ENCODE measurements at regions not wholly inside any gene's neighbourhood (a gene's known extent, or its start where the extent isn't known, plus 50 kb on each side); places are given as distances from the start of the nearest gene placed in this dataset.
"Not testable (repeated sequence)": the region's sequence is repeated elsewhere in the genome, so short reads cannot be mapped to it uniquely, and the experiment has no call there.

DNA sequence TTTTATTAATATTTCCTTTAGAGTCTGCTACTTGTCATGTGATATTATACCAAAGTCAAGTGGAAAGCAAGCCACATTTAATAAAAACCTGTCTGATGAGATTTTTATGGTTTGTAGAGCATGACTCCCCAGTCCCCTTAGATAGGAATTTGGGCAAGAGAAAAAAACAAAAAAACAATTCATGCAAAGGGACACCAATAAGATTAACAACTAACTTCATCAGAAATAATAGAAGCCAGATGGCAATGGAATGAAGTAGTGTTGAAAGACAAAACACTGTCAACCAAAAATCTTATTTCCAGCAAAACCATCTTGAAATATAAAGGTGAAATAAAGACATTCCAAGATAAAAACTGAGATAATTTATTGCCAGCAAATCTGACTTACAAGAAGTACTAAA lies 228.8 kb upstream of the SGCG start:
- TF ChIP-seq, protein P1, sequence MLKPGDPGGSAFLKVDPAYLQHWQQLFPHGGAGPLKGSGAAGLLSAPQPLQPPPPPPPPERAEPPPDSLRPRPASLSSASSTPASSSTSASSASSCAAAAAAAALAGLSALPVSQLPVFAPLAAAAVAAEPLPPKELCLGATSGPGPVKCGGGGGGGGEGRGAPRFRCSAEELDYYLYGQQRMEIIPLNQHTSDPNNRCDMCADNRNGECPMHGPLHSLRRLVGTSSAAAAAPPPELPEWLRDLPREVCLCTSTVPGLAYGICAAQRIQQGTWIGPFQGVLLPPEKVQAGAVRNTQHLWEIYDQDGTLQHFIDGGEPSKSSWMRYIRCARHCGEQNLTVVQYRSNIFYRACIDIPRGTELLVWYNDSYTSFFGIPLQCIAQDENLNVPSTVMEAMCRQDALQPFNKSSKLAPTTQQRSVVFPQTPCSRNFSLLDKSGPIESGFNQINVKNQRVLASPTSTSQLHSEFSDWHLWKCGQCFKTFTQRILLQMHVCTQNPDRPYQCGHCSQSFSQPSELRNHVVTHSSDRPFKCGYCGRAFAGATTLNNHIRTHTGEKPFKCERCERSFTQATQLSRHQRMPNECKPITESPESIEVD (tag by site-specific recombination; IDR thresholded peaks at IDR 0.05) = not testable (repeated sequence)
- TF ChIP-seq, protein P2, sequence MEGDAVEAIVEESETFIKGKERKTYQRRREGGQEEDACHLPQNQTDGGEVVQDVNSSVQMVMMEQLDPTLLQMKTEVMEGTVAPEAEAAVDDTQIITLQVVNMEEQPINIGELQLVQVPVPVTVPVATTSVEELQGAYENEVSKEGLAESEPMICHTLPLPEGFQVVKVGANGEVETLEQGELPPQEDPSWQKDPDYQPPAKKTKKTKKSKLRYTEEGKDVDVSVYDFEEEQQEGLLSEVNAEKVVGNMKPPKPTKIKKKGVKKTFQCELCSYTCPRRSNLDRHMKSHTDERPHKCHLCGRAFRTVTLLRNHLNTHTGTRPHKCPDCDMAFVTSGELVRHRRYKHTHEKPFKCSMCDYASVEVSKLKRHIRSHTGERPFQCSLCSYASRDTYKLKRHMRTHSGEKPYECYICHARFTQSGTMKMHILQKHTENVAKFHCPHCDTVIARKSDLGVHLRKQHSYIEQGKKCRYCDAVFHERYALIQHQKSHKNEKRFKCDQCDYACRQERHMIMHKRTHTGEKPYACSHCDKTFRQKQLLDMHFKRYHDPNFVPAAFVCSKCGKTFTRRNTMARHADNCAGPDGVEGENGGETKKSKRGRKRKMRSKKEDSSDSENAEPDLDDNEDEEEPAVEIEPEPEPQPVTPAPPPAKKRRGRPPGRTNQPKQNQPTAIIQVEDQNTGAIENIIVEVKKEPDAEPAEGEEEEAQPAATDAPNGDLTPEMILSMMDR (tag by site-specific recombination; IDR thresholded peaks at IDR 0.05) = not testable (repeated sequence)
- not testable (repeated sequence) for TF ChIP-seq ZNF48 (tag by site-specific recombination; IDR thresholded peaks at IDR 0.05)
